AG04449 (cell line): ENCODE measurements at regions not wholly inside any gene's neighbourhood (a gene's known extent, or its start where the extent isn't known, plus 50 kb on each side); places are given as distances from the start of the nearest gene placed in this dataset.
"Not testable (repeated sequence)": the region's sequence is repeated elsewhere in the genome, so short reads cannot be mapped to it uniquely, and the experiment has no call there.

ENCODE experiments used
- CTCF ChIA-PET: fragments of 350-600 bp; formaldehyde crosslinking; extraction: SDS; loops from one replicate; lab custom pipeline; 2021; ENCODE audit warnings: antibody characterized with exemption; lab: Yijun Ruan, JAX
- POLR2A ChIA-PET: fragments of 400-600, 350-600 bp; formaldehyde crosslinking; extraction: SDS; loops from one replicate; lab custom pipeline; 2020; ENCODE audit warnings: antibody characterized with exemption, inconsistent platforms; lab: Yijun Ruan, JAX
- DNase-seq: peaks from one replicate; pipeline ENCODE4 v3.0.0-alpha.2; 2010; ENCODE audit warnings: low read depth, low spot score
- H3K4me3 ChIP-seq: 2 replicates; pipeline ENCODE4 v1.5.1; 2011; ENCODE audit warnings: low read depth, mild to moderate bottlenecking, control low read depth, low read length
- TF ChIP-seq, protein P1 (sequence below): IDR thresholded peaks from one replicate; pipeline ENCODE4 v1.5.1; 2011; ENCODE audit warnings: mild to moderate bottlenecking, moderate library complexity, low read length, control low read depth, inconsistent platforms; ENCODE audit not compliant: insufficient read depth; ENCODE audit errors: missing control alignments

DNA sequence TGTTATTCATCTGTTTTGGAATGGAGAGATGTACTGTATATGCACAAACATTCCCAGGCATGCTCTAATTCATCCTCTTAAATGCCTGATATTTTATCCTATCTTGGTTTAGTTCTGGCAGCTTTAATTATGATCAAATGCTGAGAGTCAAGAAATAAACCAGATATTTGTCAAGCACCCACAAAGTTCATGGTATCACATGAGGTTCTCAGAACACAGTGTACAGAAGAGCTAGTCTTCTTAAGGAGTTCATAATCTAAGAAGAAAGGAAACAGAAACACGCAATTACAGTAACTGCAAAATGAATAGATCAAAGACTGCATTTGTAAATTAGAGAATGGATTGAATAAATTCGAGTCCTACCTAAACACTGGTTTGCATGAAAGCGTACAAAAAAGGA is 58.3 kb upstream of the KCNH1 start:
- CTCF ChIA-PET = no interaction called here
- POLR2A ChIA-PET = no interaction called here
- TF ChIP-seq, protein P1, sequence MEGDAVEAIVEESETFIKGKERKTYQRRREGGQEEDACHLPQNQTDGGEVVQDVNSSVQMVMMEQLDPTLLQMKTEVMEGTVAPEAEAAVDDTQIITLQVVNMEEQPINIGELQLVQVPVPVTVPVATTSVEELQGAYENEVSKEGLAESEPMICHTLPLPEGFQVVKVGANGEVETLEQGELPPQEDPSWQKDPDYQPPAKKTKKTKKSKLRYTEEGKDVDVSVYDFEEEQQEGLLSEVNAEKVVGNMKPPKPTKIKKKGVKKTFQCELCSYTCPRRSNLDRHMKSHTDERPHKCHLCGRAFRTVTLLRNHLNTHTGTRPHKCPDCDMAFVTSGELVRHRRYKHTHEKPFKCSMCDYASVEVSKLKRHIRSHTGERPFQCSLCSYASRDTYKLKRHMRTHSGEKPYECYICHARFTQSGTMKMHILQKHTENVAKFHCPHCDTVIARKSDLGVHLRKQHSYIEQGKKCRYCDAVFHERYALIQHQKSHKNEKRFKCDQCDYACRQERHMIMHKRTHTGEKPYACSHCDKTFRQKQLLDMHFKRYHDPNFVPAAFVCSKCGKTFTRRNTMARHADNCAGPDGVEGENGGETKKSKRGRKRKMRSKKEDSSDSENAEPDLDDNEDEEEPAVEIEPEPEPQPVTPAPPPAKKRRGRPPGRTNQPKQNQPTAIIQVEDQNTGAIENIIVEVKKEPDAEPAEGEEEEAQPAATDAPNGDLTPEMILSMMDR = no peak

DNA sequence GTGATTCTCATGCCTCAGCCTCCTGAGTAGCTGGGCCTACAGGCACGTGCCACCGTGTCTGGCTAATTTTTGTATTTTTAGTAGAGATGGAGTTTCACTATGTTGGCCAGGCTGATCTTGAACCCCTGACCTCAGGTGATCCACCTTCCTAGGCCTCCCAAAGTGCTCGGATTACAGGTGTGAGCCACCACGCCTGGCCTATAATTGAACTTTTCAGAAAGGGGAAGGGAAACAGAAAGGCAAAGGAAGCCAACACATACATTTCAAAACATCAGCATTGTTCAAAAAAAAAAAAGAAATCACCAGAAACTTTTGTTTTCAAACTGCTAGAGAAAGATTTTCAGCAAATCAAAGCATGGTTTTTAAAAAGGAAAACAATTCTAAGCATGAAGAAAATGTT is 54.8 kb upstream of the KCNH1 start:
- POLR2A ChIA-PET, H3K4me3 ChIP-seq, DNase-seq, CTCF ChIA-PET: not testable (repeated sequence)

More for the DNA sequence above, 58.3 kb upstream of the KCNH1 start:
- H3K4me3 ChIP-seq = no peak overlapping the region
- no peak for DNase-seq

DNA sequence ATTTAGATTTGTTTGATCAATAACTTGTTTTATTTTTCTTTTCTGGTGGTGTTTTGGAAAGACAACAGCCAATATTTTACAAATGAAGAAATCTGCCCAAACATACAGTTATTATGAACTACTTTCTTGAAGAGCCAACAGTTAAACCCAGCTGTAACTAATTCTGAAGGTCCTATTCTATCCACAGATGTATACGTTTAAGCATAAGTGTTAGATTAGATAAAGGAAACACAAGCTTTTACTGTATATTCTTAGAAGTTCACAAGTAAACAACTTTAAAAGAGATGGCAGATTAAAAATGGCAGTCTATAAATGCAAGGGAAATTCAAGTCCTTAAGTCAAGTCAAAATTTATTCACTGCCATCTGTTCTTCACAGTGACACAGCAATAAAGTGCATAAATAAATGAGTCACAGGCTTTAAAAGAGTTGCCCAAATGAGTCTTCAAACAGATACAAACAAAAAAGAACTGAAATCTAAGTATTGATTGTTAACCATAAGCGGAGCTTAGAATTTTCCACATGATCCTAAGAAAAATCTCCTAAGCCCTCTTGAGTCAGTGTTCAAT is 49.9 kb upstream of the KCNH1 start:
- H3K4me3 ChIP-seq = no peak overlapping the region
- CTCF ChIA-PET = no interaction called here
- DNase-seq = no peak
- POLR2A ChIA-PET = no interaction called here
- TF ChIP-seq, protein P1 = no peak
